HEK293T (cell line): ENCODE measurements at regions not wholly inside any gene's neighbourhood (a gene's known extent, or its start where the extent isn't known, plus 50 kb on each side); places are given as distances from the start of the nearest gene placed in this dataset.

ENCODE experiments used
- ARNT ChIP-seq: fragments of 450-650 bp; IDR thresholded peaks from 2 replicates; pipeline ENCODE4 v1.6.1; 2017; ENCODE audit warnings: mild to moderate bottlenecking
- BHLHE40 ChIP-seq: fragments of 450-650 bp; IDR thresholded peaks from 2 replicates; pipeline ENCODE4 v1.6.1; 2016; ENCODE audit warnings: mild to moderate bottlenecking, moderate library complexity, borderline replicate concordance
- ELF4 ChIP-seq: fragments of 450-650 bp; IDR thresholded peaks from 2 replicates; pipeline ENCODE4 v1.6.1; 2017; ENCODE audit warnings: antibody characterized with exemption
- FOXA1 ChIP-seq: fragments of 450-650 bp; IDR thresholded peaks from 2 replicates; pipeline ENCODE4 v1.6.1; 2016; ENCODE audit warnings: mild to moderate bottlenecking
- FOXK2 ChIP-seq: fragments of 450-650 bp; IDR thresholded peaks from 2 replicates; pipeline ENCODE4 v1.6.1; 2016; ENCODE audit warnings: mild to moderate bottlenecking
- FOXM1 ChIP-seq: fragments of 450-650 bp; IDR thresholded peaks from 2 replicates; pipeline ENCODE4 v1.6.1; 2017; ENCODE audit warnings: mild to moderate bottlenecking, borderline replicate concordance
- HDGF ChIP-seq: fragments of 450-650 bp; IDR thresholded peaks from 2 replicates; pipeline ENCODE4 v1.6.1; 2017; ENCODE audit warnings: antibody characterized with exemption, borderline replicate concordance
- LEF1 ChIP-seq: fragments of 450-650 bp; IDR thresholded peaks from 2 replicates; pipeline ENCODE4 v1.6.1; 2017; ENCODE audit warnings: mild to moderate bottlenecking, borderline replicate concordance
- NFRKB ChIP-seq: fragments of 450-650 bp; IDR thresholded peaks from 2 replicates; pipeline ENCODE4 v1.6.1; 2016; ENCODE audit warnings: mild to moderate bottlenecking, moderate library complexity
- PKNOX1 ChIP-seq: fragments of 450-650 bp; IDR thresholded peaks from 2 replicates; pipeline ENCODE4 v1.6.1; 2016
- SP1 ChIP-seq: fragments of 450-650 bp; IDR thresholded peaks from 2 replicates; pipeline ENCODE4 v1.6.1; 2017
- SUZ12 ChIP-seq: fragments of 450-650 bp; IDR thresholded peaks from 2 replicates; pipeline ENCODE4 v1.6.1; 2016; ENCODE audit warnings: mild to moderate bottlenecking
- TARDBP ChIP-seq: fragments of 450-650 bp; IDR thresholded peaks from 2 replicates; pipeline ENCODE4 v1.6.1; 2016
- ZNF384 ChIP-seq: fragments of 450-650 bp; IDR thresholded peaks from 2 replicates; pipeline ENCODE4 v1.6.1; 2016

DNA sequence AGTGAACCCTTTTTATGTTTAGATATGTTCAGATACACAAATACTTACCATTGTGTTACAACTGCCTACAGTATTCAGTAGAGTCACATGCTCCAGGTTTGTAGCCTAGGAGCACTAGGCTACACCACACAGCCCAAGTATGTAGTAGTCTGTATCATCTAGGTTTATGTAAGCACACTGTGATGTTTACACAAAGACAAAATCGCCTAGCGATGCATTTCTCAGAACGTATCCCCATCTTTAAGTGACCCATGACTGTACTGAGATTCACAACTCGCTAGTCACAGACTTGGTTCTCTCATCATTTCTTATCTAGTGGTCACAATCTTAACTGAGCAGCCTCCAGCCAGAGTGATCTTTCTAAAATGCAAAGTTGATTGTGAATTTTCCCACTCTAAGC is 119.2 kb downstream of the RASSF10 start:
- TF ChIP-seq PKNOX1 = no peak
- no peak for TF ChIP-seq NFRKB
- TF ChIP-seq FOXA1 = no peak
- TF ChIP-seq FOXK2 = no peak
- TF ChIP-seq SUZ12 = no peak
- TF ChIP-seq LEF1 = no peak
- no peak for TF ChIP-seq SP1
- no peak for TF ChIP-seq ELF4
- TF ChIP-seq ZNF384 = no peak
- no peak for TF ChIP-seq TARDBP
- TF ChIP-seq FOXM1 = no peak
- TF ChIP-seq ARNT = no peak
- TF ChIP-seq HDGF = no peak
- TF ChIP-seq BHLHE40 = no peak
